K562 (cell line): ENCODE measurements at regions not wholly inside any gene's neighbourhood (a gene's known extent, or its start where the extent isn't known, plus 50 kb on each side); places are given as distances from the start of the nearest gene placed in this dataset.

Source experiments
- ATAC-seq: fragments of 200-7000 bp; cut with Tn5 transposase; 3 replicates; pipeline ENCODE4 v1.9.1; 2020; ENCODE audit warnings: moderate library complexity
- BruUV-seq: library from RNA; stranded (reverse); fragments of 400-500 nt; replicated peaks from 2 replicates; lab custom pipeline; 2021; lab: Mats Ljungman, UMichigan
- CTCF ChIA-PET: fragments of 300-600 bp; formaldehyde crosslinking; extraction: SDS; loops from one replicate; lab custom pipeline; 2021; ENCODE audit warnings: low intra/inter-chr PET ratio; lab: Yijun Ruan, JAX
- POLR2A ChIA-PET: fragments of 300-600, 350-650 bp; sonication (Branson Sonifier 250); formaldehyde crosslinking; extraction: SDS; loops from one replicate; lab custom pipeline; 2021; ENCODE audit warnings: antibody characterized with exemption, inconsistent platforms; lab: Yijun Ruan, JAX
- DNase-seq, 4 experiments: peaks; one replicate each; pipeline versions ENCODE4 v3.0.0 to v3.0.0-alpha.2; 2011 to 2018; ENCODE audit warnings: low spot score in 3 of 4, mixed read lengths in 3 of 4; ENCODE audit errors: extremely low read depth in 1 of 4
- FAIRE-seq: peaks from 2 replicates; lab custom pipeline; 2011; peaks lifted over from hg19 to GRCh38; lab: Jason Lieb, UNC
- H2AFZ ChIP-seq: 2 replicates; pipeline ENCODE4 v1.6.0; 2011; ENCODE audit warnings: low read depth, low read length, control low read depth, inconsistent platforms
- H3K27ac ChIP-seq: fragments of 200-600 bp; 3 replicates; pipeline ENCODE4 v1.8.0; 2011; ENCODE audit warnings: low read depth, mild to moderate bottlenecking, control low read depth, inconsistent platforms, low read length, moderate library complexity, mixed read lengths; ENCODE audit errors: extremely low read depth
- H3K27me3 ChIP-seq, 2 experiments: fragments of 300-600 bp in 1 of 2; 2 replicates in 1 of 2; 3 replicates in 1 of 2; pipeline versions ENCODE4 v1.6.0 to v1.8.0; 2011; ENCODE audit warnings: inconsistent platforms in 2 of 2, low read length in 2 of 2, mild to moderate bottlenecking in 1 of 2, mixed read lengths in 1 of 2, moderate library complexity in 1 of 2; ENCODE audit not compliant: control insufficient read depth in 2 of 2, insufficient read depth in 2 of 2
- H3K36me3 ChIP-seq: fragments of 300-600 bp; 3 replicates; pipeline ENCODE4 v1.8.0; 2011; ENCODE audit warnings: mild to moderate bottlenecking, low read length, inconsistent platforms; ENCODE audit not compliant: control insufficient read depth, insufficient read depth
- H3K4me1 ChIP-seq, 2 experiments: fragments of 200-600 bp in 1 of 2; replicated peaks in 1 of 2; 2 replicates in 1 of 2; 3 replicates in 1 of 2; pipeline versions ENCODE4 v1.5.1 to v1.8.0; 2011; ENCODE audit warnings: inconsistent platforms in 2 of 2, low read length in 2 of 2, mild to moderate bottlenecking in 1 of 2, mixed read lengths in 1 of 2, moderate library complexity in 1 of 2; ENCODE audit not compliant: control insufficient read depth in 2 of 2, insufficient read depth in 2 of 2
- H3K4me2 ChIP-seq: 2 replicates; pipeline ENCODE4 v1.6.1; 2011; ENCODE audit warnings: low read length, control low read depth, inconsistent platforms, mixed read lengths; ENCODE audit not compliant: insufficient read depth
- H3K4me3 ChIP-seq: fragments of 200-600 bp; sonication (generic), shearing (Covaris generic); 2 replicates; pipeline ENCODE4 v1.5.1; 2016; ENCODE audit warnings: control low read depth, inconsistent platforms
- H3K79me2 ChIP-seq: fragments of 200-600 bp; 3 replicates; pipeline ENCODE4 v1.8.0; 2011; ENCODE audit warnings: low read length, inconsistent platforms; ENCODE audit not compliant: control insufficient read depth, insufficient read depth
- H3K9ac ChIP-seq, 2 experiments: 2 replicates each; pipeline versions ENCODE4 v1.6.0 to v1.6.1; 2011; ENCODE audit warnings: low read depth in 2 of 2, low read length in 2 of 2, control low read depth in 1 of 2, inconsistent platforms in 1 of 2, mild to moderate bottlenecking in 1 of 2, mixed read lengths in 1 of 2; ENCODE audit not compliant: insufficient read depth in 1 of 2
- H3K9me1 ChIP-seq: one replicate; pipeline ENCODE4 v1.6.0; 2011; ENCODE audit warnings: inconsistent platforms, mild to moderate bottlenecking, low read length, moderate library complexity; ENCODE audit not compliant: control insufficient read depth, insufficient read depth
- H3K9me3 ChIP-seq: replicated peaks from 2 replicates; pipeline ENCODE4 v1.5.1; 2011; ENCODE audit warnings: low read depth, low read length, inconsistent platforms; ENCODE audit not compliant: control insufficient read depth, insufficient read depth
- H4K20me1 ChIP-seq: replicated peaks from 2 replicates; pipeline ENCODE4 v1.6.1; 2011; ENCODE audit warnings: low read length, inconsistent platforms, mixed read lengths; ENCODE audit not compliant: control insufficient read depth, insufficient read depth
- ARHGAP35 ChIP-seq: fragments of 450-650 bp; IDR thresholded peaks from 2 replicates; pipeline ENCODE4 v1.6.1; 2018; ENCODE audit not compliant: partially characterized antibody
- CHCHD3 ChIP-seq: fragments of 250-450 bp; sonication (Bioruptor Pico); IDR thresholded peaks from 2 replicates; pipeline ENCODE4 v2.1.2; 2022; ENCODE audit warnings: mild to moderate bottlenecking
- HNRNPUL1 ChIP-seq: fragments of 200-400 bp; formaldehyde crosslinking; IDR thresholded peaks from 2 replicates; pipeline ENCODE4 v1.6.1; 2017; ENCODE audit warnings: low read length
- KLF10 ChIP-seq: fragments of 250-450 bp; sonication (Bioruptor Pico); IDR thresholded peaks from 2 replicates; pipeline ENCODE4 v1.6.1; 2021; ENCODE audit warnings: matching md5 sums
- MBD2 ChIP-seq: sonication (generic); IDR thresholded peaks from 2 replicates; pipeline ENCODE4 v1.6.1; 2016; ENCODE audit warnings: low read depth, borderline replicate concordance
- NR1H2 ChIP-seq: sonication (generic); formaldehyde crosslinking; IDR thresholded peaks from 2 replicates; pipeline ENCODE4 v1.4.0; 2020; ENCODE audit warnings: mild to moderate bottlenecking, missing genetic modification reagents
- OTX1 ChIP-seq: fragments of 450-650 bp; formaldehyde crosslinking; IDR thresholded peaks from 2 replicates; pipeline ENCODE4 v1.4.0; 2022; ENCODE audit warnings: mild to moderate bottlenecking
- PML ChIP-seq: IDR thresholded peaks from 2 replicates; pipeline ENCODE4 v1.6.1; 2012; ENCODE audit warnings: low read length, inconsistent platforms
- POLR3G ChIP-seq: IDR thresholded peaks from 2 replicates; pipeline ENCODE4 v1.6.1; 2011; ENCODE audit not compliant: insufficient read length, insufficient replicate concordance; ENCODE audit errors: extremely low read depth
- RFX5 ChIP-seq: IDR thresholded peaks from 2 replicates; pipeline ENCODE4 v1.6.1; 2011; ENCODE audit warnings: low read depth, mild to moderate bottlenecking, improper control_type of control experiment, low read length
- SREBF2 ChIP-seq: sonication (generic); formaldehyde crosslinking; IDR thresholded peaks from 2 replicates; pipeline ENCODE4 v1.4.0; 2020; ENCODE audit warnings: mild to moderate bottlenecking, missing genetic modification reagents
- WHSC1 ChIP-seq: IDR thresholded peaks from one replicate; pipeline ENCODE4 v1.6.1; 2012; ENCODE audit warnings: low read length, control low read depth, inconsistent platforms
- ZHX1 ChIP-seq: fragments of 150-350 bp; conservative IDR thresholded peaks from 2 replicates; pipeline ENCODE4 v1.6.1; 2014; ENCODE audit warnings: low read length
- ZNF561 ChIP-seq: fragments of 450-650 bp; formaldehyde crosslinking; conservative IDR thresholded peaks from 2 replicates; pipeline ENCODE4 v1.4.0; 2020; ENCODE audit warnings: mild to moderate bottlenecking, moderate library complexity
- ZNF655 ChIP-seq: fragments of 250-450 bp; sonication (Bioruptor Pico); IDR thresholded peaks from 2 replicates; pipeline ENCODE4 v1.5.0; 2021
- WGBS: fragments of 100-300 bp; shearing (Covaris generic); methylation state at CpG from one replicate; pipeline ENCODE4 v1.1.6; 2016; ENCODE audit warnings: low coverage, mixed read lengths; ENCODE audit not compliant: insufficient coverage; ENCODE audit errors: missing lambda C conversion rate; 5-methylcytosine and 5-hydroxymethylcytosine counted together
- in situ Hi-C: fragments of 300-500 bp; cut with MboI; formaldehyde crosslinking; loops from 4 replicates; pipeline ENCODE4 v1.15.0; 2018; ENCODE audit warnings: inconsistent platforms, mixed read lengths
- intact Hi-C: fragments of 100-400 bp; cut with micrococcal nuclease; formaldehyde crosslinking; loops from 2 replicates; pipeline ENCODE4 v1.14.2; 2022
- TF ChIP-seq, protein P1 (sequence below): fragments of 450-650 bp; IDR thresholded peaks from 2 replicates; pipeline ENCODE4 v1.6.1; 2017; ENCODE audit warnings: antibody characterized with exemption, mild to moderate bottlenecking

- no peak for DNase-seq
- in situ Hi-C loops: no loop called here
- CTCF ChIA-PET: no interaction called here
- no peaks in the 10 kb centered on the region for H3K9me1 ChIP-seq
- H4K20me1 ChIP-seq: no peaks in the 10 kb centered on the region
- TF ChIP-seq MBD2 (no peak), ZNF561 (CRISPR knock-in tag) (no peak), CHCHD3 (CRISPR knock-in tag) (no peak), PML (no peak), POLR3G (no peak), ZHX1 (no peak), HNRNPUL1 (no peak), SREBF2 (CRISPR knock-in tag) (no peak), WHSC1 (no peak), RFX5 (no peak), NR1H2 (CRISPR knock-in tag) (no peak), ARHGAP35 (no peak), KLF10 (CRISPR knock-in tag) (no peak), OTX1 (CRISPR knock-in tag) (no peak), ZNF655 (no peak)
- TF ChIP-seq, protein P1, sequence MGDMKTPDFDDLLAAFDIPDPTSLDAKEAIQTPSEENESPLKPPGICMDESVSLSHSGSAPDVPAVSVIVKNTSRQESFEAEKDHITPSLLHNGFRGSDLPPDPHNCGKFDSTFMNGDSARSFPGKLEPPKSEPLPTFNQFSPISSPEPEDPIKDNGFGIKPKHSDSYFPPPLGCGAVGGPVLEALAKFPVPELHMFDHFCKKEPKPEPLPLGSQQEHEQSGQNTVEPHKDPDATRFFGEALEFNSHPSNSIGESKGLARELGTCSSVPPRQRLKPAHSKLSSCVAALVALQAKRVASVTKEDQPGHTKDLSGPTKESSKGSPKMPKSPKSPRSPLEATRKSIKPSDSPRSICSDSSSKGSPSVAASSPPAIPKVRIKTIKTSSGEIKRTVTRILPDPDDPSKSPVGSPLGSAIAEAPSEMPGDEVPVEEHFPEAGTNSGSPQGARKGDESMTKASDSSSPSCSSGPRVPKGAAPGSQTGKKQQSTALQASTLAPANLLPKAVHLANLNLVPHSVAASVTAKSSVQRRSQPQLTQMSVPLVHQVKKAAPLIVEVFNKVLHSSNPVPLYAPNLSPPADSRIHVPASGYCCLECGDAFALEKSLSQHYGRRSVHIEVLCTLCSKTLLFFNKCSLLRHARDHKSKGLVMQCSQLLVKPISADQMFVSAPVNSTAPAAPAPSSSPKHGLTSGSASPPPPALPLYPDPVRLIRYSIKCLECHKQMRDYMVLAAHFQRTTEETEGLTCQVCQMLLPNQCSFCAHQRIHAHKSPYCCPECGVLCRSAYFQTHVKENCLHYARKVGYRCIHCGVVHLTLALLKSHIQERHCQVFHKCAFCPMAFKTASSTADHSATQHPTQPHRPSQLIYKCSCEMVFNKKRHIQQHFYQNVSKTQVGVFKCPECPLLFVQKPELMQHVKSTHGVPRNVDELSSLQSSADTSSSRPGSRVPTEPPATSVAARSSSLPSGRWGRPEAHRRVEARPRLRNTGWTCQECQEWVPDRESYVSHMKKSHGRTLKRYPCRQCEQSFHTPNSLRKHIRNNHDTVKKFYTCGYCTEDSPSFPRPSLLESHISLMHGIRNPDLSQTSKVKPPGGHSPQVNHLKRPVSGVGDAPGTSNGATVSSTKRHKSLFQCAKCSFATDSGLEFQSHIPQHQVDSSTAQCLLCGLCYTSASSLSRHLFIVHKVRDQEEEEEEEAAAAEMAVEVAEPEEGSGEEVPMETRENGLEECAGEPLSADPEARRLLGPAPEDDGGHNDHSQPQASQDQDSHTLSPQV: no peak
- no peak for ATAC-seq
- H3K9me3 ChIP-seq: no peaks in the 10 kb centered on the region
- no peaks in the 10 kb centered on the region for H3K79me2 ChIP-seq
- no peak for FAIRE-seq
- H3K36me3 ChIP-seq: no peaks in the 10 kb centered on the region
- WGBS: 0% methylated on average over 3 of the region's 3 CpGs
- intact Hi-C loops: no loop called here
- H3K27ac ChIP-seq: no peak overlapping the region
- no peak overlapping the region for H2AFZ ChIP-seq
- H3K4me2 ChIP-seq: no peak overlapping the region
- H3K9ac ChIP-seq: no peak overlapping the region
- no peaks in the 10 kb centered on the region for H3K27me3 ChIP-seq
- H3K4me1 ChIP-seq: no peaks in the 10 kb centered on the region
- BruUV-seq: no TSS peak
- H3K4me3 ChIP-seq: no peak overlapping the region
- POLR2A ChIA-PET: no interaction called here
Measured at GRCh38 chr4:45869184-45869583, 254.7 kb downstream of the GABRG1 start.
